DMS 273 treated with DMSO at 0.1 percent for 48 hours (cell line): ENCODE measurements at regions not wholly inside any gene's neighbourhood (a gene's known extent, or its start where the extent isn't known, plus 50 kb on each side); places are given as distances from the start of the nearest gene placed in this dataset.

Experiments
- DNase-seq: peaks from one replicate; lab custom pipeline; 2025; lab: John Stamatoyannopoulos, UW

- no peak for DNase-seq
These were observed 150.8 kb upstream of the SYT13 start for GRCh38 chr11:45436966-45437365.

DNA sequence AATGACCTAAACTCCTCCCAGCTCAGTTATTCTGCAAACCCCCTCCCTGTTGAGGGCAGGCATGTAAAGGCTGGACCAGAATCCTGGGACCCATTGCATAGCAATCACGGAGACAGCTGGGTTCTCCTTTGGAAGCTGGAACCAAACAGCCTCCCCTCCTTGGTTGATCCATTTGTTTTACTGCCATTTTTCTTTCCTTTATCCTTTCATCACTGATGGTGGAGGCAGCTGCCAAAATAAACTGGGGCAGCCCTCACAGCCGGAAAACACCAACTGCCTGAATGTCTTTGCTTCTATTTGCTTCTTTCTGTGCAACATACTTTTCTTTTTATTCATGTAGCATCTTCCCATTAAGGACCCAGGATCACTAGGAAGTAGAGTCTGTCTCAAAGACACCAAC lies 150.0 kb upstream of the SYT13 start:
- DNase-seq = no peak

DNA sequence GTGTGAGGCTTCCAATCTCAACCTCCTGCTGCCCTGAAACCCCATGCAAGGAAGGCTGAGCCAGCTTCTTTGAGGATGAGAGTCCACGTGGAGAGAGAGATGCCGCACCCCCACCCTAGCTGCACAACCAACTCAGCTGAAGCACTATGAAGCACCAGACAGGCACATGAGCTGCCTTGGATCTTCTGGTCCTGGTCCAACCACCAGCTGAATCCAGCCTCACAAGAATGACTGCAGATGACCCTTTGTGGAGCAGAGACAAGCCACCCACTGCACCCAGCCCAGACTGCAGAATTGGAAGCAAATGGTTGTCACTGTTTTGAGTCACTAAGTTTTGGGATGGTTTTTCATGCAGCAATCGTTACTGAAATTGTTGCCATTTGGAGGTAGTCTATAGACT lies 149.6 kb upstream of the SYT13 start:
- DNase-seq = no peak

DNA sequence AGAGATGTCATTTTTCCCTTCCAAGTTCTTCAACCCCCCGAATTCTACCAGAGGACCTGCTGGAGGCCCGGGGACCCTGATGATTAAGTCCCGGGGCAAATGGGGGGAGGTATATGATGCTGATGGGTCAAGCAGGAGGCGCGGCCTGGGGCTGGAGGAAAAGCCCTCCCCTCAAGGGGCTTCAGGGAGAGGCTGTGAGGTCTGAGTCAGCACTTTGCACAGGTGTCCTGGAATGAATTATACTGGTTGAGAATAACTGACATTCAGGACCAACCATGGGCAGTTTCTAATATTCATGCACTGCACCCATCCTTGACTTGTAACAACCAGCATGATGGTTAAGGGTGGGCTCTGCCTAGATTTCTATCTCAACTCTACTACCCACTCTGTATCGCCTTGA lies 146.8 kb upstream of the SYT13 start:
- no peak for DNase-seq

- DNase-seq = no peak
These were observed 146.0 kb upstream of the SYT13 start for GRCh38 chr11:45432100-45432499.

DNA sequence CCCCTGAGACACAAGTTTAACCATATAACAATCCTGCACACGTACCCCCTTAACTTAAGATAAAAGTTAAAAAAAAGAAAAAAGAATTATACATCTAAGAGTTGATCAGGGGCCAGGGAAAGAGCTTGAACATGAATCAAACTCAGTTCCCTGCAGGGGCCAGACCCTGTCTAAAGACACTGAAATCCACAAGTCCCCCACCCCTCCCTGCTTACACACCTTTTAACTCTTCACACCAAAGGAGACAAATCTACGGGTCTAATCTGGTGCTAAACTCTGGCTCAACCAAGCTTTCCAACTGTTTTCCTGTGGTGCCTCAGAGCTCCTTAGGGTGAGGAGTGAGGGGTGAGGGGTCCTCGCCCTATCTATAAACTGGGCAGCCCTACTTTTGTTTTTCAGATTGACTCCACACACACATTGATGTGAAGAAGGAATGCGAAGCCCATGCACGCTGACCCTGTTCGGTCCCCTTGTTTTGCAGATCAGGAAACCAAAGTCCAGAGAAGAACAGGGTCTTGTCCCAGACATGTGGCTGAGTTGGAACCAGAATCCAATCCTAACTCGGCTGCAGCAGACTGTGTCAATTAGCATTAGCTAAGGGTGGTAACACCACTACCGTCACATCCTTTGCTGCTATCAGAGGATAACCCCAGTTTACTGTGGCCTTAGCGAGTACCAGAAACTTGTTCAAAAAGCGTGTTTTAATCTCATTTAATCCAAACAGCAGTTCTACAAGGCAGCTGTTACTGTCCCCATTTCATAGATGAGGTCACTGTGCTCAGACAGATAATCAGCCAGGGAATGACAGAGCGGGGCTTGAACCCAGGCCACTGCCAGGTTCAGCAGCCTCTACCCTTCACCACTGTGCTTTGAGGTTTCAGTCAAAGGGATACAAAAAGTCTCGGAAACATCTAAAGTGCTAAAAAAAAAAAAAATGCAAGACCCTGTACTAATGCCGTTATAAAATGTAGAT lies 145.2 kb upstream of the SYT13 start:
- DNase-seq = no peak

GRCh38 chr11:45430361-45430760 lies 144.2 kb upstream of the SYT13 start:
- DNase-seq = no peak

- DNase-seq = no peak
These were observed 143.6 kb upstream of the SYT13 start for GRCh38 chr11:45429719-45430118.

- no peak for DNase-seq
These were observed 142.5 kb upstream of the SYT13 start for GRCh38 chr11:45428541-45429230.

GRCh38 chr11:45428116-45428515 lies 142.0 kb upstream of the SYT13 start:
- DNase-seq = no peak

GRCh38 chr11:45424411-45425180 lies 138.5 kb upstream of the SYT13 start:
- no peak for DNase-seq

DNA sequence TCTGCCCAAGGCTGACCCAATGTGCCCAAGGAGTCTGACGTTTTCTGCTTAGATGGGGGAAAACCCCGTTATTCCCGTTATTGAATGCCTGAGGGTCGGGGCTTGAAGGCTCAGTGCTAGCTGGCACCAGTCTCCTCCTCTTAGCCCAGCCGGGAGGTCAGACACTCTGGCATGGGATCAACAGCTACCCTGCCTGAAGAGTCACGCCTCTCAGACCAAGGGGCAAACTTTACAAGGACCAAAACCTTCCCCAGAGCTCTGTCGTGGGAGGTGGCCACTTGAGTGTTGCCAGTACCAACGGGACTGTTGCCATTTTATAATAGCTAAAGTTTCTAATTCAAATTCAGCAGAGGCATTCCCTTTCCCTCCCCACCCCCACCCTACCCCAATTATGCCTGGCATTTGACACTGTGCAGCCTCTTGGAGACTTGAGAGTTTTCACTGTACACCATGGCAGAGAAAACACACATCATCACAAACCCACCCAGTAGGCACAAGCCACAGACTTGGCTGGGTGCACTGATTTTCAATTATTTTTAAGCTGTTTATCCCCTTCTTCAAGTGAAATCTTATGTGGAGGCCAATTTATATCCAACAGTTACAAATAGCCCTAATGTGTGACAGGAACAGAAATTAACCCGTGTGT lies 137.5 kb upstream of the SYT13 start:
- no peak for DNase-seq

GRCh38 chr11:45423036-45423435 lies 136.9 kb upstream of the SYT13 start:
- no peak for DNase-seq

GRCh38 chr11:45414088-45414487 lies 127.9 kb upstream of the SYT13 start:
- no peak for DNase-seq

DNA sequence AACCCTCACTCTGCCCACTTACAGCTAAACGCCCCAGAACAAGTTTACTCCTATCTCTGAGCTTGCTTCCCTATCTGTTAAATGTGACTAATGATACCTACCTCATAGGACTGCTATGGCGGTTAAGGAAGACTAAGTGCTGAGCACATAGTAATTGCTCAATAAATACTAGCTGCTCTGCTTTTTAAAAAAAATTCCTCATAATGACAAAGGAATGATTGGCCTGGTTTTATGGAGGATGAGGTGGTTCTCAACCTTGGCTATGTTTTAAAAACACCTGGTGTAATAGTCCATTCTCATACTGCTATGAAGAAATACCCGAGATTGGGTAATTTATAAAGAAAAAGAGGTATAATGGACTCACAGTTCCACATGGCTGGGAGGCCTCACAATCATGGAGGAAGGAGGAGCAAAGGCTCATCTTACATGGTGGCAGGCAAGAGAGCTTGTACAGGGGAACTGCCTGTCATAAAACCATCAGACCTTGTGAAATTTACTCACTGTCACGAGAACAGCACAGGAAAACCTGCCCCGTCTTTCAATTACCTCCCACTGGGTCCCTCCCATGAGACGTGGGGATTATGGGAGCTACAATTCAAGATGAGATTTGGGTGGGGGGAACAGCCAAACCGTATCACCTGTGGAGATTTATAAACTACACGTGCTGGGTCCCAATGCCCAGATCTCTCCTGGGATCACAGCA lies 127.2 kb upstream of the SYT13 start:
- DNase-seq = no peak

- DNase-seq = no peak
These were observed 126.4 kb upstream of the SYT13 start for GRCh38 chr11:45412521-45412920.

GRCh38 chr11:45412051-45412471 lies 125.9 kb upstream of the SYT13 start:
- DNase-seq = no peak

- DNase-seq = no peak
These were observed 125.2 kb upstream of the SYT13 start for GRCh38 chr11:45411228-45411946.

DNA sequence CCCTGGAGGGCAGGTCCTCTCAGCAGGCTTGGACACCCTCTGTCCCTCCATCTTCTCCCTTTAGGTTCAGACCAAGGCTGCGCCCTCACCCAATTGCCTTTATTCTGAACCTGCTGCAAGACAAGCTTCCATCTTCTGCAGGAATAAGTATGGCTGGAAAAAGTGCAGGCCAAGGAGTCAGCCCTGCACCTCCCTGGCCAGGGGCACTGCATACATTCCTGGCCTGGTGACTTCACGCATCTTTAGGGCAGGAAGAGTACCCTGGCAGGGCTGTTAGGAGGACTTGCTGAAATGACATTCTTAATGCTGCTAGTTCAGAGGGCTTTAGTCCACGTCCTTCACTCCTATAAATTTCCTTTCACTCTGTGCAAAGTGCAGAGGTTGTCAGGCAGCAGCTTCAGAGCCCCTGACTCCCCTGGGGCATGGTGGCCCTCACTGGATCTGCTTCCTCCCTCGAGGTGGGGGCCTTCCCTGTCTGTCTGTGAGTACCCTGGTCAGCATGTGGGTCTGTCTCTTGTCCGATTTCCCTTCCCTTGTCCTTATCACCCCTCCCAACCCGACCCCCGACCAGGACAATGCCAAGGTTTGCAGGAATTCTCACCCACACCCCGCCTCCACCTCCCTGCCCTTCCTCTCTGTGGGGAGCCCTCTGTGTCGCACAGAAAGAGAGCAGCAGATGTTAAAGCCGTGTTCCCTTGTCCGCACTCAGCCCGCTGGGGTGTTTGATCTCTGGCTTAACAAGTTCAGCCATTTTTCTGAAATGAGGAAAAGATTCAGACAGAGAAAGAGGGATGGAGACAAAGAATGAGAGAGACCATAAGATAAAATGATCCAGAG lies 124.5 kb upstream of the SYT13 start:
- no peak for DNase-seq

DNA sequence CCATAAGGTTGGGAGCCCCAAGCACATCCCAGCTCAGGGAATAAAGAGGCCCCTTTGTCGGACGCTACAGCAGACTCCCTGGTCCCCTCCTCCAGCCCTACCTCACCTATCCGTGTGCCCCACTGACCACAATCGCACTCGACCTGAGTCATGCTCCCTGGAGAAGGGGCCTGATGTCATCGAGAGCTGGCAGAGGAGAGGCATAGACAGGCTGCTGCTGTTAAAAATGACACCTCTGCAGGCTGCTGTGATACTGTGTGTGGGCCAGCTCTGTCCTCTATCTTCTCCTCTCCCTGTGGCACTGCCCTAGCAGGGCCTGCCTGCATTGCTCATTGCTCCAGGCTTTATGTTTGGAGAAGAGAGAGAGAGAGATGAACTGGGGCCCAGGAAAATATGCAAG lies 123.4 kb upstream of the SYT13 start:
- DNase-seq = no peak
